AG04450 (cell line): ENCODE measurements at regions not wholly inside any gene's neighbourhood (a gene's known extent, or its start where the extent isn't known, plus 50 kb on each side); places are given as distances from the start of the nearest gene placed in this dataset.

ENCODE experiments used
- CTCF ChIA-PET: fragments of 300-600, 350-600 bp; formaldehyde crosslinking; extraction: SDS; loops from one replicate; lab custom pipeline; 2022; ENCODE audit warnings: antibody characterized with exemption, inconsistent platforms; lab: Charles Lee
- POLR2A ChIA-PET: fragments of 350-600 bp; formaldehyde crosslinking; extraction: SDS; loops from one replicate; lab custom pipeline; 2021; ENCODE audit warnings: antibody characterized with exemption, inconsistent platforms; lab: Yijun Ruan, JAX
- DNase-seq: peaks from one replicate; pipeline ENCODE4 v3.0.0-alpha.2; 2011; ENCODE audit warnings: low read depth, low spot score
- H3K27ac ChIP-seq: one replicate; pipeline ENCODE4 v1.5.1; 2012; ENCODE audit warnings: low read depth, low read length, control low read depth
- H3K27me3 ChIP-seq: one replicate; pipeline ENCODE4 v1.6.0; 2012; ENCODE audit warnings: low read length; ENCODE audit not compliant: control insufficient read depth, insufficient read depth
- H3K4me3 ChIP-seq: 2 replicates; pipeline ENCODE4 v1.5.1; 2011; ENCODE audit warnings: mild to moderate bottlenecking, low read depth, low read length, control low read depth
- H3K9me3 ChIP-seq: 2 replicates; pipeline ENCODE4 v1.5.1; 2012; ENCODE audit warnings: low read length; ENCODE audit not compliant: control insufficient read depth, insufficient read depth
- TF ChIP-seq, protein P1 (sequence below): IDR thresholded peaks from 2 replicates; pipeline ENCODE4 v1.5.1; 2011; ENCODE audit warnings: low read depth, low read length, control low read depth, inconsistent platforms

DNA sequence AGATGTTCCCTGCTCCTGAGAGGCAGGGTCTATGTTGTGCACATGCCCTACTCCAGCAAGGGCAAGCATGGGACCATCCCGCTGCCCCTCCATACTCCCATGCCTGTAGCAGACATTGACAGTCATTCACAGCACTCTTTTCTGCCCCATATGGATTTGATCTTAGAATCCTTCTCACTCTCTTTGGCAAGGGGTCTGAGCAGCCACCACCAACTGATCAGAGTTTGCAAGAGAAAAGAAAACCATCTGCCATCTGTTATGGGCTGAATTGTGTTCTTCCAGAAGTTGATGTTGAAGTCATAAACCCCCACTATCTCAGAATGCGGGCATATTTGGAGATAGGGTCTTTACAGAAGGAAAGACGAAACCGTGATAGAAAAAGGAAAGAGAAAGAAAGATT is 315.1 kb upstream of the CLINT1 start:
- H3K27ac ChIP-seq = no peak overlapping the region
- no peaks in the 10 kb centered on the region for H3K9me3 ChIP-seq
- TF ChIP-seq, protein P1, sequence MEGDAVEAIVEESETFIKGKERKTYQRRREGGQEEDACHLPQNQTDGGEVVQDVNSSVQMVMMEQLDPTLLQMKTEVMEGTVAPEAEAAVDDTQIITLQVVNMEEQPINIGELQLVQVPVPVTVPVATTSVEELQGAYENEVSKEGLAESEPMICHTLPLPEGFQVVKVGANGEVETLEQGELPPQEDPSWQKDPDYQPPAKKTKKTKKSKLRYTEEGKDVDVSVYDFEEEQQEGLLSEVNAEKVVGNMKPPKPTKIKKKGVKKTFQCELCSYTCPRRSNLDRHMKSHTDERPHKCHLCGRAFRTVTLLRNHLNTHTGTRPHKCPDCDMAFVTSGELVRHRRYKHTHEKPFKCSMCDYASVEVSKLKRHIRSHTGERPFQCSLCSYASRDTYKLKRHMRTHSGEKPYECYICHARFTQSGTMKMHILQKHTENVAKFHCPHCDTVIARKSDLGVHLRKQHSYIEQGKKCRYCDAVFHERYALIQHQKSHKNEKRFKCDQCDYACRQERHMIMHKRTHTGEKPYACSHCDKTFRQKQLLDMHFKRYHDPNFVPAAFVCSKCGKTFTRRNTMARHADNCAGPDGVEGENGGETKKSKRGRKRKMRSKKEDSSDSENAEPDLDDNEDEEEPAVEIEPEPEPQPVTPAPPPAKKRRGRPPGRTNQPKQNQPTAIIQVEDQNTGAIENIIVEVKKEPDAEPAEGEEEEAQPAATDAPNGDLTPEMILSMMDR = no peak
- peaks cover 2% of the 10 kb centered on the region for H3K27me3 ChIP-seq
- ChIA-PET POLR2A (no interaction called here), CTCF (interaction anchor here (0.6 to 4.3 kb wide), 18 partner anchors 11 to 958 kb away, joined by 3 to 55 read pairs (median 4); no protein-coding TSS in a partner anchor)
- DNase-seq = no peak
- H3K4me3 ChIP-seq = no peak overlapping the region

DNA sequence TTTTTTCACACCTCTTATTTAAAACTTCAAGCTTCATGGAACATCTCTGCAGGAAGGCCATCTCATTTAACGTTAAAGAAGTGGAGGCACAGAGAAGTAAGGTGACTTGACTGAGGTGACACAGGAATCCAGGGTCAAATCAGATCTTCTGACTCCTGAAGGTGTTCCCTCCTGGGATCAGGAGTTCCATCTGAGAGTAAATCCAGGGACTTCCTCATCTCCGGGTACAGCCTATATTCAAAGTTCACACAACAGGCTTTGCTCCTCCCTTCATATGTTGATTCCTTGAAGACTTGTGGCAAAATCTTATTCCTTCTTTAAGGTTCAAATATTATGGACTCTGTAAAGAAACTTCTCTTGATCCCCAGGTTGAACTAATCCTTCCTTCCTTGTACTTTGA is 313.1 kb upstream of the CLINT1 start:
- CTCF ChIA-PET = interaction anchor here (1.2 to 2.8 kb wide), 3 partner anchors 523 to 961 kb away, joined by 3 to 12 read pairs (median 5); no protein-coding TSS in a partner anchor
- TF ChIP-seq, protein P1 = no peak

GRCh38 chr5:158170534-158170933 is 311.6 kb upstream of the CLINT1 start:
- H3K4me3 ChIP-seq = no peak overlapping the region
- H3K27ac ChIP-seq = no peak overlapping the region
- ChIA-PET POLR2A (no interaction called here), CTCF (interaction anchor here (2.2 to 2.8 kb wide), 2 partner anchors 936 to 962 kb away, joined by 5 to 12 read pairs; no protein-coding TSS in a partner anchor)
- no peaks in the 10 kb centered on the region for H3K9me3 ChIP-seq
- TF ChIP-seq, protein P1 = no peak
- no peak for DNase-seq
- H3K27me3 ChIP-seq = peaks cover 3% of the 10 kb centered on the region

More for the DNA sequence above, 313.1 kb upstream of the CLINT1 start:
- H3K9me3 ChIP-seq = no peaks in the 10 kb centered on the region
- no peak overlapping the region for H3K27ac ChIP-seq
- peaks cover 2% of the 10 kb centered on the region for H3K27me3 ChIP-seq
- H3K4me3 ChIP-seq = no peak overlapping the region
- POLR2A ChIA-PET = no interaction called here
- no peak for DNase-seq

DNA sequence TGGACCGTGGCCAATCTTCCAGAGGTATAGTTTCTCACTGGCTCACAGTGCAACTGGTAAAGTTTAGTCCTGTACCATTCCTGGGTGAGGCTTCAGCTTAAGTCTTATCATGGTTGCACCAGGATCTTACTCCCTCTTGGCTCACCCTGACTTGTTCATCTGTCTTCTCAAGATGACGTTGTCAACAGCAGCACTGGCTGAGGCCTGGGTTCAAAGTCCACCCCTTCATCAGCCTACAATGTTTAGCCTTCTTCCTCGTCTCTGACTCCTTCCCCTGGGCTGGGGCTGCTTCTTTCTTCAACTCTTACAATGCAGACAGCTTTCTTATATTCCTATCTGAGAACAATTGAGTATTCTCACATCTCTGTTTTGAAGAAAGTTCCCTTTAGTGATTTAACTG is 311.1 kb upstream of the CLINT1 start:
- Histone ChIP-seq H3K27ac (no peak overlapping the region), H3K27me3 (peaks cover 3% of the 10 kb centered on the region), H3K9me3 (no peaks in the 10 kb centered on the region), H3K4me3 (no peak overlapping the region)
- DNase-seq = no peak
- TF ChIP-seq, protein P1 = no peak
- CTCF ChIA-PET = no interaction called here
- POLR2A ChIA-PET = no interaction called here

DNA sequence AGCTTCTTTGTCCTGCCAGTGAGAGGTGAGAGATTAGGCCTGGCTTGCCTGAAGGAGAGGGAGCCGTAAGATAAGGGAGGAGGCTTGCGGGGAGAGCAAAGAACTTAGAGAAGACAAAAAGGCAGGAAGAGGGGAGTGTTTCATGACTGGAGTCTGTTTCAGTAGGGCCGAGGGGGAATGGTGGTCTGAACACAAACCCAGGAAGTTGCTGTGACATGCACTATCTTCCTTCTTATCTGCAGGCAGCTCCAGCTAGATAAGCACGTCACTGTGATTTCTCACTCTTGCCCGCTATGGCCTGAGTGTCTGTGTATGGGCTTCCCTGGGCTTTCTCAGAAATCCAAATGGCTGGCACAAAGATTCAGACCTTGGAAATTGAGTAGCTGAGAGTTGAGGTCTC is 307.5 kb upstream of the CLINT1 start:
- no peak overlapping the region for H3K4me3 ChIP-seq
- no peaks in the 10 kb centered on the region for H3K9me3 ChIP-seq
- DNase-seq = no peak
- no peak overlapping the region for H3K27ac ChIP-seq
- ChIA-PET CTCF (no interaction called here), POLR2A (no interaction called here)
- H3K27me3 ChIP-seq = peaks cover 9% of the 10 kb centered on the region
- TF ChIP-seq, protein P1 = no peak
